ENCODE measurements at regions not wholly inside any gene's neighbourhood (a gene's known extent, or its start where the extent isn't known, plus 50 kb on each side); places are given as distances from the start of the nearest gene placed in this dataset.
"Not testable (repeated sequence)": the region's sequence is repeated elsewhere in the genome, so short reads cannot be mapped to it uniquely, and the experiment has no call there.

DNA sequence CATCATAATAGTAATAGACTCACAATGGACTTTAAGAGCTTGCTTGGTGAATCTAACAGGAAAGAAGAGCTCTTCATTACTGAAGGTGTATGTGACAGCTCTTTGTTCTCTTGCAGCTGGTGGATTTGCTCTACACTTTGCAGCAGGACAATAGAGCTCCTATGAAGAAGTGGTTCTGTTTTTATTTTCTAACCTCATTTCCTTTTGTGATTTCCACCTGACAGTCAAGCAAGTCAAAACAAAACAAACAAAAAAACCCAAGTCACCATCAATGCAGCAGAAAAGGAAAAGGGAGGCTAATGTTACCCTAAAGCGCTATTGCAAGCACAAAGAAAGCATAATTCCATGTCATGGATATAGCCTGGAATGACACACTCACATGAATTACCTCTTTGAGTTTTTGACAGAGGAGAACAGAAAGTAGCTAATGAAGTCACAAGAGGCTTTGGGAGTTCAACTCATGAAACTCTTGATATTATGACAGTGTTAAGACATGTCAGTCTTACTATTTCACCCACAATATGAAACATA is 1188.1 kb downstream of the EPHA7 start:
- Histone ChIP-seq H3K36me3 (ENCODE audit: insufficient read depth, low read length) (no peaks in the 10 kb centered on the region), H3K4me3 (ENCODE audit: low read length) (no peak overlapping the region), H3K9me3 (ENCODE audit: low read length) (no peaks in the 10 kb centered on the region), H3F3A (ENCODE audit: insufficient read depth, low read length, poor library complexity, severe bottlenecking) (no peaks in the 10 kb centered on the region), H3K9ac (ENCODE audit: low read length) (no peak overlapping the region), H4K20me1 (ENCODE audit: insufficient read depth) (no peaks in the 10 kb centered on the region), H3K27ac (ENCODE audit: low read length) (peak overlapping the region; percentile 13), H3K27me3 (ENCODE audit: insufficient read depth, low read depth, low read length) (no peaks in the 10 kb centered on the region), H3K79me2 (replicated peaks; ENCODE audit: insufficient read depth, low read length) (no peaks in the 10 kb centered on the region), H2AFZ (ENCODE audit: low read depth, low read length) (no peak overlapping the region), H3K9me2 (ENCODE audit: insufficient read depth, low read length) (no peaks in the 10 kb centered on the region), H3K4me2 (ENCODE audit: low read length) (no peak overlapping the region)
- TF ChIP-seq POLR2AphosphoS5 (IDR thresholded peaks at IDR 0.05), result peak; percentile 81
- TF ChIP-seq, protein P1, sequence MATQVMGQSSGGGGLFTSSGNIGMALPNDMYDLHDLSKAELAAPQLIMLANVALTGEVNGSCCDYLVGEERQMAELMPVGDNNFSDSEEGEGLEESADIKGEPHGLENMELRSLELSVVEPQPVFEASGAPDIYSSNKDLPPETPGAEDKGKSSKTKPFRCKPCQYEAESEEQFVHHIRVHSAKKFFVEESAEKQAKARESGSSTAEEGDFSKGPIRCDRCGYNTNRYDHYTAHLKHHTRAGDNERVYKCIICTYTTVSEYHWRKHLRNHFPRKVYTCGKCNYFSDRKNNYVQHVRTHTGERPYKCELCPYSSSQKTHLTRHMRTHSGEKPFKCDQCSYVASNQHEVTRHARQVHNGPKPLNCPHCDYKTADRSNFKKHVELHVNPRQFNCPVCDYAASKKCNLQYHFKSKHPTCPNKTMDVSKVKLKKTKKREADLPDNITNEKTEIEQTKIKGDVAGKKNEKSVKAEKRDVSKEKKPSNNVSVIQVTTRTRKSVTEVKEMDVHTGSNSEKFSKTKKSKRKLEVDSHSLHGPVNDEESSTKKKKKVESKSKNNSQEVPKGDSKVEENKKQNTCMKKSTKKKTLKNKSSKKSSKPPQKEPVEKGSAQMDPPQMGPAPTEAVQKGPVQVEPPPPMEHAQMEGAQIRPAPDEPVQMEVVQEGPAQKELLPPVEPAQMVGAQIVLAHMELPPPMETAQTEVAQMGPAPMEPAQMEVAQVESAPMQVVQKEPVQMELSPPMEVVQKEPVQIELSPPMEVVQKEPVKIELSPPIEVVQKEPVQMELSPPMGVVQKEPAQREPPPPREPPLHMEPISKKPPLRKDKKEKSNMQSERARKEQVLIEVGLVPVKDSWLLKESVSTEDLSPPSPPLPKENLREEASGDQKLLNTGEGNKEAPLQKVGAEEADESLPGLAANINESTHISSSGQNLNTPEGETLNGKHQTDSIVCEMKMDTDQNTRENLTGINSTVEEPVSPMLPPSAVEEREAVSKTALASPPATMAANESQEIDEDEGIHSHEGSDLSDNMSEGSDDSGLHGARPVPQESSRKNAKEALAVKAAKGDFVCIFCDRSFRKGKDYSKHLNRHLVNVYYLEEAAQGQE (IDR thresholded peaks at IDR 0.05; ENCODE audit: borderline replicate concordance), result peak; percentile 91
- TF ChIP-seq EP300 (conservative IDR thresholded peaks at IDR 0.05; ENCODE audit: poor library complexity, severe bottlenecking), result peak; percentile 91
- TF ChIP-seq TAF1 (IDR thresholded peaks at IDR 0.05; ENCODE audit: low read depth), result no peak

DNA sequence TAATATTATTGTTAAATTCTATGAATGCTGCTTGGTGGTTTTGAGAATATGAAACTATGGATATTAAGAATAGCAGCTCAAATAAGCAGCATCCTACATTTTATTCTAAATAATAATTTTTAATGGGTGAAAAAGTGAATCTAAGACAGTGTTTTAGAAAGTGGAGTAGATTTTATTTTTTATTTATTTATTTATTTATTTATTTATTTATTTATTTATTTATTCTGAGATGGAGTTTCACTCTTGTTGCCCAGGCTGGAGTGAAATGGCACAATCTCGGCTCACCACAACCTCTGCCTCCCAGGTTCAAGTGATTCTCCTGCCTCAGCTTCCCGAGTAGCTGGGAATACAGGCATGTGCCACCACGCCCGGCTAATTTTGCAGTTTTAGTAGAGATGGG is 1199.4 kb downstream of the EPHA7 start:
- not testable (repeated sequence) for H3K79me2 ChIP-seq (replicated peaks; ENCODE audit: insufficient read depth, low read length); H2AFZ ChIP-seq (ENCODE audit: low read depth, low read length); H3K4me2 ChIP-seq (ENCODE audit: low read length); H3K36me3 ChIP-seq (ENCODE audit: insufficient read depth, low read length); H3K9me3 ChIP-seq (ENCODE audit: low read length); H4K20me1 ChIP-seq (ENCODE audit: insufficient read depth); H3K4me3 ChIP-seq (ENCODE audit: low read length); H3F3A ChIP-seq (ENCODE audit: insufficient read depth, low read length, poor library complexity, severe bottlenecking); H3K9me2 ChIP-seq (ENCODE audit: insufficient read depth, low read length); H3K27me3 ChIP-seq (ENCODE audit: insufficient read depth, low read depth, low read length); H3K9ac ChIP-seq (ENCODE audit: low read length); H3K27ac ChIP-seq (ENCODE audit: low read length)

DNA sequence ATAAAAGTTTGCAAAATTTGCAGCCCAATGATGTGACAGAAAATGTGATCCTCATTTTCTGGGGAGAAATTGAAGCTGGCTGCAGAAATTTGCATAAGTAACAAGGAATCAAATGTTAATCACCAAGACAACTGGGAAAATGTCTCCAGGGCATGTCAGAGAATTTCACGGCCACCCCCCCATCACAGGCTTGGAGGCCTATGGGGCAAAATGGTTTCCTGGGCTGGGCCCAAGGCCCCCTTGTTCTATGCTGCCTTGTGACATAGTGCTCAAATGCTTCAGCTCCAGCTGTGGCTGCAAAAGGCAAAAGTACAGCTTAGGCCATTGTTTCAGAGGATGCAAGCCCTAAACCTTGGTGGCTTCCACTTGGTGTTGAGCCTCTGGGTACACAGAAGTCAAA is 1202.6 kb downstream of the EPHA7 start:
- no peak overlapping the region for H3K9ac ChIP-seq (ENCODE audit: low read length)
- no peaks in the 10 kb centered on the region for H3K36me3 ChIP-seq (ENCODE audit: insufficient read depth, low read length)
- no peak overlapping the region for H3K27ac ChIP-seq (ENCODE audit: low read length)
- H3K9me2 ChIP-seq (ENCODE audit: insufficient read depth, low read length), result no peaks in the 10 kb centered on the region
- H4K20me1 ChIP-seq (ENCODE audit: insufficient read depth), result no peaks in the 10 kb centered on the region
- H3F3A ChIP-seq (ENCODE audit: insufficient read depth, low read length, poor library complexity, severe bottlenecking), result no peaks in the 10 kb centered on the region
- TF ChIP-seq SMC3 (conservative IDR thresholded peaks at IDR 0.05; ENCODE audit: poor library complexity), result no peak
- TF ChIP-seq EP300 (conservative IDR thresholded peaks at IDR 0.05; ENCODE audit: poor library complexity, severe bottlenecking), result no peak
- no peak for TF ChIP-seq TAF1 (IDR thresholded peaks at IDR 0.05; ENCODE audit: low read depth)
- no peak for TF ChIP-seq POLR2AphosphoS5 (IDR thresholded peaks at IDR 0.05)
- TF ChIP-seq EZH2 (IDR thresholded peaks at IDR 0.05; ENCODE audit: borderline replicate concordance, insufficient read depth, low read length, poor library complexity, severe bottlenecking), result no peak
- no peak overlapping the region for H3K4me3 ChIP-seq (ENCODE audit: low read length)
- H2AFZ ChIP-seq (ENCODE audit: low read depth, low read length), result no peak overlapping the region
- no peaks in the 10 kb centered on the region for H3K27me3 ChIP-seq (ENCODE audit: insufficient read depth, low read depth, low read length)
- no peaks in the 10 kb centered on the region for H3K9me3 ChIP-seq (ENCODE audit: low read length)
- H3K4me2 ChIP-seq (ENCODE audit: low read length), result no peak overlapping the region
- no peaks in the 10 kb centered on the region for H3K79me2 ChIP-seq (replicated peaks; ENCODE audit: insufficient read depth, low read length)

DNA sequence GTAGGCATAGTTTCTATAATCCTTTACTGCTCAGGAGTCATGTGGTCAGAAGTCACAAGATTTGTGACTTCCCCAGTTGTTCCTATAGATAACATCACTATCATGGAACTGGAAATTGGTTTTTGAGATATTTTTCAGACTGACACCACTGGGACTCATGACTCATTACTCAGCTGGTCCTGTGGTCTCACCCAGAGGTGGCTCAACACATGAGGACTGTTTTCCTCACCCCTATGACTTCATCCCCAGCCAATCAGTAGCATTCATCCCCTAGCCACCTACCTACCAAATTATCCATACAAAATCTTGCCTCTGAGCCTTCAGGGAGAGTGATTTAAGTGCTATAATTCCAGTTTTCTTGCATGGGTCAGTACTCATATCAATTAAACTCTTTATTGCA is 1217.7 kb downstream of the EPHA7 start:
- no peaks in the 10 kb centered on the region for H3K9me2 ChIP-seq (ENCODE audit: insufficient read depth, low read length)
- no peak overlapping the region for H3K27ac ChIP-seq (ENCODE audit: low read length)
- H3K9ac ChIP-seq (ENCODE audit: low read length), result no peak overlapping the region
- H3K79me2 ChIP-seq (replicated peaks; ENCODE audit: insufficient read depth, low read length), result no peaks in the 10 kb centered on the region
- TF ChIP-seq EP300 (conservative IDR thresholded peaks at IDR 0.05; ENCODE audit: poor library complexity, severe bottlenecking), result no peak
- TF ChIP-seq, protein P2, sequence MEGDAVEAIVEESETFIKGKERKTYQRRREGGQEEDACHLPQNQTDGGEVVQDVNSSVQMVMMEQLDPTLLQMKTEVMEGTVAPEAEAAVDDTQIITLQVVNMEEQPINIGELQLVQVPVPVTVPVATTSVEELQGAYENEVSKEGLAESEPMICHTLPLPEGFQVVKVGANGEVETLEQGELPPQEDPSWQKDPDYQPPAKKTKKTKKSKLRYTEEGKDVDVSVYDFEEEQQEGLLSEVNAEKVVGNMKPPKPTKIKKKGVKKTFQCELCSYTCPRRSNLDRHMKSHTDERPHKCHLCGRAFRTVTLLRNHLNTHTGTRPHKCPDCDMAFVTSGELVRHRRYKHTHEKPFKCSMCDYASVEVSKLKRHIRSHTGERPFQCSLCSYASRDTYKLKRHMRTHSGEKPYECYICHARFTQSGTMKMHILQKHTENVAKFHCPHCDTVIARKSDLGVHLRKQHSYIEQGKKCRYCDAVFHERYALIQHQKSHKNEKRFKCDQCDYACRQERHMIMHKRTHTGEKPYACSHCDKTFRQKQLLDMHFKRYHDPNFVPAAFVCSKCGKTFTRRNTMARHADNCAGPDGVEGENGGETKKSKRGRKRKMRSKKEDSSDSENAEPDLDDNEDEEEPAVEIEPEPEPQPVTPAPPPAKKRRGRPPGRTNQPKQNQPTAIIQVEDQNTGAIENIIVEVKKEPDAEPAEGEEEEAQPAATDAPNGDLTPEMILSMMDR (IDR thresholded peaks at IDR 0.05; ENCODE audit: poor library complexity, severe bottlenecking), result no peak
- no peak for TF ChIP-seq RAD21 (conservative IDR thresholded peaks at IDR 0.05)
- TF ChIP-seq SMC3 (conservative IDR thresholded peaks at IDR 0.05; ENCODE audit: poor library complexity), result no peak
- H3K36me3 ChIP-seq (ENCODE audit: insufficient read depth, low read length), result no peaks in the 10 kb centered on the region
- H3K27me3 ChIP-seq (ENCODE audit: insufficient read depth, low read depth, low read length), result no peaks in the 10 kb centered on the region
- no peak overlapping the region for H2AFZ ChIP-seq (ENCODE audit: low read depth, low read length)
- H3K9me3 ChIP-seq (ENCODE audit: low read length), result no peaks in the 10 kb centered on the region
- no peak overlapping the region for H3K4me2 ChIP-seq (ENCODE audit: low read length)
- H4K20me1 ChIP-seq (ENCODE audit: insufficient read depth), result no peaks in the 10 kb centered on the region
- H3F3A ChIP-seq (ENCODE audit: insufficient read depth, low read length, poor library complexity, severe bottlenecking), result no peaks in the 10 kb centered on the region
- H3K4me3 ChIP-seq (ENCODE audit: low read length), result no peak overlapping the region
